HCT116 (cell line): ENCODE measurements at regions not wholly inside any gene's neighbourhood (a gene's known extent, or its start where the extent isn't known, plus 50 kb on each side); places are given as distances from the start of the nearest gene placed in this dataset.
"Not testable (repeated sequence)": the region's sequence is repeated elsewhere in the genome, so short reads cannot be mapped to it uniquely, and the experiment has no call there.

Experiments
- ATAC-seq: fragments of 200-7000 bp; cut with Tn5 transposase; 2 replicates; pipeline ENCODE4 v1.9.1; 2020; ENCODE audit warnings: mild to moderate bottlenecking, moderate library complexity
- BruUV-seq: library from RNA; stranded (reverse); fragments of 400-500 nt; replicated peaks from 2 replicates; lab custom pipeline; 2021; lab: Mats Ljungman, UMichigan
- CTCF ChIA-PET: fragments of 300-600 bp; sonication (Branson Sonifier 250); formaldehyde crosslinking; loops from one replicate; lab custom pipeline; 2021; ENCODE audit warnings: antibody characterized with exemption; lab: Charles Lee
- POLR2A ChIA-PET: fragments of 300-600, 350-600 bp; sonication (Branson Sonifier 250); formaldehyde crosslinking; loops from one replicate; lab custom pipeline; 2021; ENCODE audit warnings: antibody characterized with exemption; lab: Charles Lee
- RAD21 ChIA-PET, 2 experiments: fragments of 300-600 bp; sonication (Branson Sonifier 250); formaldehyde crosslinking; loops; one replicate each; lab custom pipeline; 2023; ENCODE audit warnings: low total read pairs in 2 of 2; ENCODE audit not compliant: uncharacterized antibody in 2 of 2, unreplicated experiment in 2 of 2, low non-redundant PET in 1 of 2; lab: Charles Lee
- DNase-seq: peaks from one replicate; pipeline ENCODE4 v3.0.0-alpha.2; 2010; ENCODE audit warnings: low read depth, low spot score
- H2AFZ ChIP-seq: fragments of 200-600 bp; shearing (Covaris generic), sonication (generic); 2 replicates; pipeline ENCODE4 v1.6.1; 2017; ENCODE audit warnings: low read depth, mixed run types, mixed read lengths, antibody characterized with exemption, low read length; ENCODE audit not compliant: poor library complexity, severe bottlenecking
- H3K27ac ChIP-seq: 2 replicates; pipeline ENCODE4 v1.5.1; 2012; ENCODE audit warnings: low read depth, low read length
- H3K27me3 ChIP-seq: fragments of 200-600 bp; sonication (generic); 2 replicates; pipeline ENCODE4 v1.6.1; 2016; ENCODE audit warnings: mixed run types, low read length, mixed read lengths; ENCODE audit not compliant: insufficient read depth
- H3K36me3 ChIP-seq, 2 experiments: fragments of 200-500 bp in 1 of 2; fragments of 200-600 bp in 1 of 2; sonication (Bioruptor generic) in 1 of 2; sonication (generic) in 1 of 2; 2 replicates each; pipeline versions ENCODE4 v1.5.1 to v1.6.1; 2014 to 2016; ENCODE audit warnings: low read length in 2 of 2, inconsistent platforms in 1 of 2, mixed read lengths in 1 of 2, mixed run types in 1 of 2; ENCODE audit not compliant: insufficient read depth in 2 of 2, control insufficient read depth in 1 of 2
- H3K4me1 ChIP-seq, 2 experiments: fragments of 200-600 bp in 1 of 2; sonication (generic) in 1 of 2; 2 replicates each; pipeline versions ENCODE4 v1.5.1 to v1.6.1; 2012 to 2017; ENCODE audit warnings: low read length in 2 of 2, inconsistent platforms in 1 of 2, mild to moderate bottlenecking in 1 of 2, mixed read lengths in 1 of 2, mixed run types in 1 of 2, moderate library complexity in 1 of 2; ENCODE audit not compliant: insufficient read depth in 2 of 2, control insufficient read depth in 1 of 2
- H3K4me2 ChIP-seq: fragments of 200-600 bp; sonication (generic); 2 replicates; pipeline ENCODE4 v1.6.1; 2017; ENCODE audit warnings: mixed run types, low read length, mixed read lengths
- H3K4me3 ChIP-seq, 2 experiments: fragments of 200-600 bp in 1 of 2; sonication (generic) in 1 of 2; replicated peaks in 1 of 2; 2 replicates each; pipeline ENCODE4 v1.5.1; 2011 to 2016; ENCODE audit warnings: low read length in 2 of 2, control low read depth in 1 of 2, low read depth in 1 of 2, mild to moderate bottlenecking in 1 of 2, mixed read lengths in 1 of 2, mixed run types in 1 of 2
- H3K79me2 ChIP-seq: fragments of 200-600 bp; sonication (generic); 2 replicates; pipeline ENCODE4 v1.6.1; 2017; ENCODE audit warnings: mild to moderate bottlenecking, mixed run types, low read length, moderate library complexity, mixed read lengths; ENCODE audit not compliant: insufficient read depth
- H3K9ac ChIP-seq: fragments of 200-600 bp; sonication (generic); 2 replicates; pipeline ENCODE4 v1.6.1; 2016; ENCODE audit warnings: low read length, mixed read lengths
- H3K9me2 ChIP-seq: fragments of 200-600 bp; sonication (generic), shearing (Covaris generic); 2 replicates; pipeline ENCODE4 v1.6.1; 2017; ENCODE audit warnings: mixed run types, mild to moderate bottlenecking, moderate library complexity; ENCODE audit not compliant: insufficient read depth
- H3K9me3 ChIP-seq, 2 experiments: fragments of 200-500 bp in 1 of 2; fragments of 200-600 bp in 1 of 2; sonication (Bioruptor generic) in 1 of 2; sonication (generic) in 1 of 2; 2 replicates each; pipeline ENCODE4 v1.6.1; 2014 to 2017; ENCODE audit warnings: low read length in 2 of 2, mixed read lengths in 2 of 2, inconsistent platforms in 1 of 2, low read depth in 1 of 2, mild to moderate bottlenecking in 1 of 2, mixed run types in 1 of 2, moderate library complexity in 1 of 2; ENCODE audit not compliant: control insufficient read depth in 1 of 2, insufficient read depth in 1 of 2
- H4K20me1 ChIP-seq: fragments of 200-600 bp; sonication (generic), shearing (Covaris generic); 2 replicates; pipeline ENCODE4 v1.6.1; 2017; ENCODE audit warnings: mixed run types, mild to moderate bottlenecking, moderate library complexity; ENCODE audit not compliant: insufficient read depth
- ATF3 ChIP-seq: IDR thresholded peaks from 2 replicates; pipeline ENCODE4 v1.6.1; 2012
- CBX3 ChIP-seq: IDR thresholded peaks from 2 replicates; pipeline ENCODE4 v1.6.1; 2012; ENCODE audit warnings: low read depth
- EZH2 ChIP-seq: fragments of 200-600 bp; sonication (generic); IDR thresholded peaks from 2 replicates; pipeline ENCODE4 v1.6.1; 2017; ENCODE audit warnings: antibody characterized with exemption, mixed run types
- EZH2phosphoT487 ChIP-seq: fragments of 200-600 bp; IDR thresholded peaks from 2 replicates; pipeline ENCODE4 v1.6.1; 2018; ENCODE audit warnings: antibody characterized with exemption, borderline replicate concordance
- FOSL1 ChIP-seq: IDR thresholded peaks from 2 replicates; pipeline ENCODE4 v1.6.1; 2012; ENCODE audit warnings: low read depth
- JUND ChIP-seq: IDR thresholded peaks from 2 replicates; pipeline ENCODE4 v1.6.1; 2012
- POLR2A ChIP-seq: IDR thresholded peaks from 2 replicates; pipeline ENCODE4 v1.7.0; 2011; ENCODE audit warnings: borderline replicate concordance; ENCODE audit not compliant: insufficient read depth, insufficient read length; ENCODE audit errors: extremely low read depth
- REST ChIP-seq: IDR thresholded peaks from 2 replicates; pipeline ENCODE4 v1.6.1; 2012; ENCODE audit warnings: low read depth
- SIN3A ChIP-seq: IDR thresholded peaks from 2 replicates; pipeline ENCODE4 v1.6.1; 2012; ENCODE audit warnings: low read depth
- SP1 ChIP-seq: IDR thresholded peaks from 2 replicates; pipeline ENCODE4 v1.6.1; 2012; ENCODE audit warnings: low read depth
- TCF7L2 ChIP-seq: IDR thresholded peaks from 2 replicates; pipeline ENCODE4 v1.7.0; 2011; ENCODE audit warnings: borderline replicate concordance, inconsistent platforms; ENCODE audit not compliant: insufficient read depth, insufficient read length; ENCODE audit errors: extremely low read depth
- ZNF274 ChIP-seq: fragments of 200-500 bp; sonication (Bioruptor generic); IDR thresholded peaks from 2 replicates; pipeline ENCODE4 v1.6.1; 2014; ENCODE audit warnings: mild to moderate bottlenecking, low read depth, low read length, inconsistent platforms
- intact Hi-C: fragments of 100-400 bp; cut with micrococcal nuclease; formaldehyde crosslinking; loops from 2 replicates; pipeline ENCODE4 v1.10.0; 2022

DNA sequence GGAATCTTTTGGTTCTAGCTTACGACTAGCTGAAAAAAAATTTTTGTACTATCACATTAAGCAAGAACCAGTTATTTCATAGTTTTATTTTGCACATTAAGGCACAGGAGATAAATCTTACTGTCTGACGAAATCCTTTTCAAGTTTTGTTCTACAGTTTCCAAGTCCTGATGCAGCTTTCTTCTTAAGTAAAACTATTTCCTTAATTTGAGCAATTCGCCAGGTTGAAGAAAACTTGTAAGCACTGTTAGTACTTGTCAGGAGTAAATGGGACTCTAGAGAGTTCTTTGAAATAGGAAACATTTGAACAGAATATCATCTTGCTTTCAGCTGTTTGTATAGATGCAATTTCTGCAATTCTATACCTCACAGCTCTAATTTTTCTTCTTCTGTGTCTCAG is 318.8 kb upstream of the ELAVL2 start:
- Histone ChIP-seq H4K20me1 (no peaks in the 10 kb centered on the region), H3K4me1 (no peaks in the 10 kb centered on the region), H3K79me2 (no peaks in the 10 kb centered on the region), H3K27ac (no peak overlapping the region), H3K9me3 (peaks cover 6 to 20% of the 10 kb centered on the region in 2 experiments; a peak in 2 of 4 replicates), H2AFZ (no peak overlapping the region)
- no peak for TF ChIP-seq SP1
- TF ChIP-seq ATF3, result no peak
- no peak for TF ChIP-seq CBX3
- TF ChIP-seq EZH2, result no peak
- no peak for TF ChIP-seq ZNF274
- TF ChIP-seq EZH2phosphoT487, result no peak
- TF ChIP-seq TCF7L2, result no peak
- no peak for TF ChIP-seq POLR2A
- TF ChIP-seq JUND, result no peak
- no peak for TF ChIP-seq SIN3A
- TF ChIP-seq FOSL1, result no peak
- no peak for TF ChIP-seq REST
- TF ChIP-seq, all 23 proteins: peak for 0
- Histone ChIP-seq H3K27me3 (no peaks in the 10 kb centered on the region), H3K4me2 (no peak overlapping the region), H3K9me2 (no peaks in the 10 kb centered on the region), H3K9ac (no peak overlapping the region), H3K4me3 (no peak overlapping the region), H3K36me3 (no peaks in the 10 kb centered on the region)
- no TSS peak for BruUV-seq
- ATAC-seq (no peak), DNase-seq (no peak)
- ChIA-PET RAD21 (no interaction called here), POLR2A (no interaction called here), CTCF (no interaction called here)
- intact Hi-C loops, result no loop called here

DNA sequence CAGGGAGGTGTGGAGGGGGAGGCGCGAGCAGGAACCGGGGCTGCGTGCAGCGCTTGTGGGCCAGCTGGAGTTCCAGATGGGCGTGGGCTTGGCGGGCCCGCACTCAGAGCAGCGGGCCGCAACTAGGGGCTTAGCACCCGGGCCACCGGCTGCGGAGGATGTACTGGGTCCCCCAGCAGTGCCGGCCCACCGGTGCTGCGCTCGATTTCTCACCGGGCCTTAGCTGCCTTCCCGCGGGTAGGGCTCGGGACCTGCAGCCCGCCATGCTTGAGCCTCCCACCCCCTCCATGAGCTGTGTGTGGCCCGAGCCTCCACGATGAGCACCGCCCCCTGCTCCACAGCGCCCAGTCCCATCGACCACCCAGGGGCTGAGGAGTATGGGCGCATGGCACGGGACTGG is 309.0 kb upstream of the ELAVL2 start:
- POLR2A ChIA-PET, H3K9ac ChIP-seq, H3K9me3 ChIP-seq, CTCF ChIA-PET, H4K20me1 ChIP-seq, BruUV-seq, DNase-seq, H3K4me3 ChIP-seq, RAD21 ChIA-PET, H3K27me3 ChIP-seq, H3K4me2 ChIP-seq, intact Hi-C loops, H2AFZ ChIP-seq, H3K27ac ChIP-seq, H3K9me2 ChIP-seq, H3K79me2 ChIP-seq, H3K4me1 ChIP-seq, H3K36me3 ChIP-seq, ATAC-seq: not testable (repeated sequence)
